GM18511 (cell line): ENCODE measurements at regions not wholly inside any gene's neighbourhood (a gene's known extent, or its start where the extent isn't known, plus 50 kb on each side); places are given as distances from the start of the nearest gene placed in this dataset.
A peak's percentile ranks its signal among the peaks of the same experiment; 100 is the strongest.

Source experiments
- ATAC-seq: cut with Tn5 transposase; IDR thresholded peaks from one replicate; pipeline ENCODE4 v1.9.1; 2021; ENCODE audit warnings: mild to moderate bottlenecking, moderate library complexity; ENCODE audit not compliant: unreplicated experiment

DNA sequence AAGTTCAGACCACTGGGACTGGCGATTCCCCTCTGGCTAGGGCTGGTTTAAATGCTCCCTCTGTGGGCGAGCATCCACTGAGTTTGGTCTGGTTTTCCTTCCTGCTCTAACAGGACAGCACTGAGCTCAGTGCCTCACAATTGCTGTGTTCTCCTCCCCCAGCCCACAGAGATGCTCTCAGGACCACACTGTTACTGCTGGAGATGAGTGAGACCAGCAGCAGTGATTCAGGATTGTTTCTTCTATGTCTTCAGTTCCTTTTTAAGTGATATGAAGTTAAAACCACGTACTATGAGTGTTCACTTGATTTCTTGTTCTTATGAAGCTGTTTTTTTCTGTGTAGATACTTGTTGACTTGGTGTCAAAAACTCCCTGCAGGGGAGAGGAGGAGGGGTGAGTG is 180.4 kb upstream of the COL8A1 start:
- no peak for ATAC-seq

DNA sequence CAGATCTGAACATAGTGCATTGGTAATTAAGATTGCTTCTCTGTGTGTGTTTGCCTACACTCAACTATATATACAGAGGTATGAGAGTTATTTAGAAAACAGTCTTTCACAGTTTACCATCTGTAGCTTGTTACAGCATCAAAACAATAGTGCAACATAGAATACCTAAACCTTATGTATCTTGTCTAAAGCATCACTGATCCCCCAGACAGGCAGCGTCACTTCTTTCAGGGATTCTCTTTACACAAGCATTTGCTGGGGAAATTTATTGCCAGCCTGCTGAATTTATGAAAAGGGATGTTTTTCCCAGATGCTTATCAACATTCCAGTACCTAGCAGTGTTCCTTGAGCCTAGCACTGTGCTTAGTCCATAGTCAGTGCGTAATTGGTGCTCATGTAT is 195.8 kb upstream of the COL8A1 start:
- no peak for ATAC-seq

DNA sequence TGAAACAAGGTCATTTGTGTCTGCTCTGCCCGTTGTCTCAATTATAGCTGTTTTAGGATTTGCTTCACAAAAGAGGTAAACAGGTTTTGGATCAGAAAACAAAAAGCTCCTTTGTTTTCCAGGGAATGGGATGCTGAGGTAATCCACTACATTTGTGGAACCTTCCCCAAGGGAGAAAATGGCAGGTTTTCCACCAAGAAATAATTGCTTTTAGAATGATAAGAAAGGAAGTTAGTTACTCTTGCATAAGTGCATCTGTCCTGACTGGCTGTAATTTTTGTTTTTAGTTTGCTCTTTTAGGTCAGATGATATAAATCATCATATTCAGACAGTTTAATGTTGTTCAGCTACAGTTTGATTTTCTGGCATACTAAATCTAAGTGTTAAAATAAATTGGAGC is 198.5 kb upstream of the COL8A1 start:
- ATAC-seq, result no peak

DNA sequence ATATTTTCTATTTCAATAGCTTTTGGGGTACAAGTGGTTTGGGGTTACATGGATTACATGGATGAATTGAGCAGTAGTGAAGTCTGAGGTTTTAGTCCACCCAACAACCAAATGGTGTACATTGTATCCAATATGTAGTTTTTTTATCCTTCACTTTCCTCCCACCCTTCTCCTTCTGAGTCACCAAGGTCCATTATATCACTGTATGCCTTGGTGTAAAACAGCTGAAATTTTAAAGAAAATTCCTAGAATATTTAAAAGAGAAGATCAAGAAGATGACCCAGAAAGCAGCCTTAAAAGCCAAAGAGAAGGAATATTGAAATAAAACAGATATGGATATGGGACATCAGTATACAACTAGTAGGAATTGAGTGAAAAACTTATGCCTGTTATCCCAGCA is 204.2 kb upstream of the COL8A1 start:
- no peak for ATAC-seq

DNA sequence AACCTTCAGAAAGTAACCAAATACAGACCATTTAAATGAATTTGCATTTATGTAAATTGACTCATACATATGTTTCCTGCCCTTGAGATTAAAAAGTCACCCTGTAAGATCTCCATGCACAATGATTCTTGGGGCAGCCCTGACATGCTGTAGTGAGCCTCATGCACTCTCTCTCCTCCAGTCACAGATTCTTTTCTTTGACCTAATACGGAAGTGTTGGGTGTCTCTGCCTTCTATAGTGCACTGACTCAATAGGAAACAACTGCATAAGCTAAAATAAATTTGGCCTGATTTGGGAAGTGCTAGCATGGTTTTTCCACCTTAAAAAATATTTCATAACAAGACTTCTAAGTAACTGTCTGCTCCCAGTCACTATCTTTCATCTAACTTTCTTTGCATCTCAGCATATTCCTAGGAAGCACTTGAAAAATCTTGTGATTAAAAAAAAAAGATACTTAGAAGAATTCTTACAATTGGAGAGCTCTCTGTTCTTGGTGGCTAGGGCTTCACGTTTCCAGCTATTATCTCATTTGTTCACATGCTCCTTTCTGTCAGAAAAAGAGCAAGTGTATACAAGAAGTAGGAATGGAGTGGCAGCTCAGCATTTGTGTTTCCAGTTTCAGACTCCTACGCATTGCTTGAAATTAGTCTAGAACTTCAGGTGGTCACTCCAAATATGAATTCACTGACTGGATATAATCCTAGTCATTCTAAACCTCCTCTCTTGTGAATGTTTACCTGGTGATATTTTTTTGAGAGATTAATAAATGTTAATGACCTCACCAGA is 207.9 kb upstream of the COL8A1 start:
- peak; percentile 66 for ATAC-seq

DNA sequence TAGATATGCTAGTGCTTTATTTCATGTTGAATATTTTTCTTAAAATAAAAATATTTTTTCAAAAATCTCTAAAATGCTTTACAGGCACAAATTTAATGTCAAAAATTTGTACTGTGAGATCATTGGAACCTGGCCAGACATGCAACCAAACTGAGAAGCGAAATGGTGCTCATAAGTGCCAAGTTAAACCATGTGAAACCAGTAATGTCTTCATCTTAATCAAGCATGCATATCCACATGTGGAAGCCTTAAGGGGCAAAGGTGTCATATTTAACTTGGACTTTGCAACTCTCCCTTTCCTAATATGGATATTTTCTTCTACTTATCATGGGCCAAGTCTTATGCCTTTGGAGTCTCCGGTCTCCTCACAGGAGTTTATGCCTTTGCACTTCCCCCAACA is 208.9 kb upstream of the COL8A1 start:
- no peak for ATAC-seq

DNA sequence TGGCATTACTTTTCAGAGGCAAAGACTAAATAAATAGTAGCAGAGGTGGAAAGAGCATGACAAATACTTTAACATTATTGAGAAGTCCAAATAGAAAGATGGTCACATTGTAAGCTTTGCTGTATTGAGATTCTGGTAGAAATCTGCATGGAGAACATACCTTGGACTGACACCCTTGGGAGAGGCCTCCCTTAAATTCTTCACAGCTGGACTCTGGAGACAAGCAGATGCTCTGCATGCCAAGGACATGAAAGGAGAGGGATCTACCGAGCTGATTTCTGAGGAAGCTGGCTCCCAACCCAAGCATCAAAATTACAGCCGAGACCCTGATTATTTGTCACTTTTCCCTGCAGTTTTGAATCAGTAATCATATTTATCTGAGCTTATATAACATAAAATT is 212.5 kb upstream of the COL8A1 start:
- ATAC-seq, result no peak

DNA sequence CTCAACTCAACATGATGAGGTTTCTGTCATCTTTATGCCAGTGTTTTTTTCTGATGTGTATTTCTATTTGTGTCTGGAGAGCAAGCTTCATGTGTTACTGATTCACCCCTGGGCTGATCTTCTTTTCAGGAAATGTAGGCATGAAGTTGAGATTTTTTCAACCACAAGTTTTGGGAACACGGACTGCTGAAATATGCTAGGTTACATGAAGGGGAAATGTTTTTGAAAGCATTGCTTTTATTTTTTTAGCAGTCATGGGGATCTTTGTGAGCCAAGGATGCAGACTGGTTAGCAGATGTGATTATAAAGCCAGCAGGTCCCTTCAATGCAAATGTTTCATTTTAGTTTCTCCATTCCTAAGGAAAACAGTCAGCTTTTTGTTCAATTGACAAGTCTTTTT is 219.3 kb upstream of the COL8A1 start:
- no peak for ATAC-seq

DNA sequence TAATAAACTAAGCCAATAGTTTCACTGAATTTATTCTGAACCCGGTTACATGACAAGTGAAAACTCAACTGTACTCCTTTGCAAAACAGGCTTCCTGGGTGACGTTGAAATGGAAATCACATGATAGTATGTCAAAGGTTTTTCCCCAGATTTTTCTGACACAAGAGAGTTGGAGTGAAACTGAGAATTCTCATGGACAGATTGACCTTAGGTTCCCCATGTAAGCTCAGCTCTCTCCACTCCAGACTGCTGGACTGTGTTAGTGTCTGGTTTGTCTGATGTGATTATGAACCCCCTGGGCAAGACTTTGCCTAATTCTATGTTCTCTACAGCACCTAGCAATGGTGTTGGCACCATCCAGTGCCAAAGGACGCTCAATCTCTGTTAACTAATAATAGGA is 219.7 kb upstream of the COL8A1 start:
- peak; percentile 78 for ATAC-seq

DNA sequence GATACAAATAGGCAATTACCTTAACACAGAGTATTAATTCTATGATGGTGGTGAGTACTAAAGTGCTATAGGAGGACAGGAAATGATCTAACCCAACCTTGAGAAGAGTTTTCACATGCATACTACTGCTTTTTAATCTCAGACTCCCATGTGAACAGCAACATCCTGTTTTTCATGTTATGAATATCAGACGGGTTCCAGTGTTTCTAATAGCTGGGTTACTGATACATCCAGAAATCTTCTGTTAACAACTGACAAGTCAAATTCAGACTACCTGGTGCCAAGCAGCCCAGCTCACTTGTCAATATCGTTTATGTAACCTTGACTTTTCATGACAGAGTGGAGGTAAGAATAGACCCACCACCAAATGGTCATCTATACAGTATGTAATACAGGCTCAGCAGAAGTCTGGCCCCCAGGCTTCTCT is 220.2 kb upstream of the COL8A1 start:
- peak; percentile 71 for ATAC-seq

DNA sequence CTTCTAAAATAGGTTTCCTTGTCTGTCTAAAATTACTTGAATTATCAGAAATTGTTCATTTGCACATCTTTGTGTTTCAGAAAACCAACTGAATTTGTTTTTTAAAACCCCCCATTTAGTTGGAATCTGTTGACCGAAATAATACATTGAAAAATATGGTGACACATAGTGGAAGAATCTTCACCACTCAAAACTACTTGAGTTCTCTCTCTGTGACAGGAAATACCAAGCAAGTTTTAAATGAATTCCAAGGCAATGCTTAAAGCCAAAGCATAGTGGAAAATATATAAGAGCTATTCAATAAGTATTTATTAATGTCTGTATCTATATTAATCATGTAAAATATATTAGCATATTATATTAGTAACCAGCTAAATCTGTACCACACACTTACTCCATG is 224.9 kb upstream of the COL8A1 start:
- ATAC-seq, result no peak

DNA sequence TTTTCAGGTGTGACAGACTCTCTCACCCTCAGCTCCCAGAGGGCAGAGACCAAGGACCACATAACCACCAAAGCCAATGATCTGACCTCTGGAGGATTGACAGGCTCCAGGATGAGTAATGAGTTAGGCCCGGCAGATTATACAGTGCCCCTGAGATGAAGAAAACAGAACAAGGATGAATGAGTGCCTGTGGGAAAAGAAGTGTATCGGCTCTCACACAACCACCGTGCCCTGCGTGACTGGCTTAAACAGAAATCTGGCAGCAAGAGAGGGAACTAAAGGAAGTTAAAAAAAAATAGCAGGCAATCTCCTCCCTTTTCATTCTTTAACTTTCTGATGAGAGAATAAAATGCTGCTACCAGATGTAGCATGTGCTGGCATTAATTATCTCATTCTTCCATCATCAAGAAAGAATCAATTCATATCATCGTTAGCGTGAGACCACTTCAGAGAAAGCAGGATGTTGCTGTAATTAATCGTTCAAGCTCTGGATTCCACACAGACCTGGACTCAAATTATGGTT is 227.5 kb upstream of the COL8A1 start:
- ATAC-seq, result peak; percentile 79

DNA sequence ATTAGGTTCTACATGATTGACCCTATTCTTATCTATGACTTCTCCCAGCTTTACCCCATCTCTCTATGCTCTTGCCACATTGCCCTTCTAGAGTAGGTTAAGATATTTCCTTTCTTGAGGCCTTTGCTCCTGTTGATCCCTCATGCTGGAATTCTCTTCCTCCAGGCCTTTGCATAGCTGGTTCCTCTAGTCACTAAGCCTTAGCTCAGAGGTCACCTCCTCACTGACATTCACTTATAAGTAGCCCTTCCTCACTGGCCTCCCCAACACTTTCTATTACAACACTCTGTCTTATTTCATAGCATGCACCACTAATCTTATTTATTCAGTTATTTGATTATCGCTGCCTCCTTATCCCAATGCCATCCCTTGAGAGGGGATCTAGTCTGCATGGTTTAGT is 228.4 kb upstream of the COL8A1 start:
- no peak for ATAC-seq

DNA sequence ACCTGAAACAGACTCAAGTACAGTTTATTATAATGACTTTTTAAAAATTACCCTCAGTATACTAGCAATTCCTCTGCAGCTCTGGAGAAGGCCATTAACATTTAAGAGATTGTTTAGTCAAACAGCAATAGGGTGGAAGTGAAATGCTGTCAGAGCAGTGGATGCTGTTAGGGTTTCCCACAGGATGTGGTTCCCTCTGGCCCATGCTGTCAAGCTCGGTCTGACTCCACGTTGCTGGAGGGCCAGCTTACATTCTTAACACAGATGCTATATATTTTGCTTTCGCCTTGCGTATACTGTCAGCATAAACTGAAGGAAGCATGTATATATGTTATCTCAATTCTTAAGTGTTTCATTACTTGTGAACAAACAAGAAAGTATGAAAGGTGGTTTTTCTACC is 231.1 kb upstream of the COL8A1 start:
- ATAC-seq, result peak; percentile 47

DNA sequence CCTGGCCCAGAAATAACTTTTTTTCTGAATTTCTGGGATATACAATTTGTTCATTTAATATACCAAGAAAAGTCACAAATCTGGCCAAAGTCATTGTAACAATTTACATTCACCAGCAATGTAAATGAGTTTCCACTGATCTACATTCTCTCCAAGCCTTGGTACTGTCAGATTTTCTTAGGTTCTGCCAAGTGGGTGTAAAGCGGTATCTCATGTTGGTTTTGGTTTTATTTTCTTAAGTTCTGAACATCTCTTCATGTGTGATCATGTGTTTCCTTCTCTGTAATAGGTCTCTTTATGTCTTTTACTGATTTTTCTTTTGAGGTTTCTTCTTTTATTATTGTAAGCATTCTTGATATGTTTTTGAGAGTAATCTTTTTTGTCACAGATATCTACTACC is 235.6 kb upstream of the COL8A1 start:
- ATAC-seq, result no peak

DNA sequence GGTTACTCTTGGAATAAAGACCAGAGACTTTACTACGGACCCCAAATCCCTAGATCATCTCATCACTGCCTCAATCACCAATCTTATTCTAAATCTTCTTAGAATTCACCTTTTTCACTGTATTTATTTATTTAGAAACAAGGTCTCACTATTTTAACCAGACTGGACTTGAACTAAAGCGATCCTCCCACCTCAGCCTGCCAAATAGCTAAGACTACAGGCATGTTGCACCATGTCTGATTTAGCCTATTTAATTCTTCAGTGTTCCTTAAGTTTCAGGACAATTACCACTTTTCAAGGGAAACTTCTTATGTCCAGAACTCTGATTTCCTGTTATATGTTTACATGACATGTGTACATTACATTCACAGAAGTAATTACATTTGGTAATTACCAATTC is 238.0 kb upstream of the COL8A1 start:
- no peak for ATAC-seq

DNA sequence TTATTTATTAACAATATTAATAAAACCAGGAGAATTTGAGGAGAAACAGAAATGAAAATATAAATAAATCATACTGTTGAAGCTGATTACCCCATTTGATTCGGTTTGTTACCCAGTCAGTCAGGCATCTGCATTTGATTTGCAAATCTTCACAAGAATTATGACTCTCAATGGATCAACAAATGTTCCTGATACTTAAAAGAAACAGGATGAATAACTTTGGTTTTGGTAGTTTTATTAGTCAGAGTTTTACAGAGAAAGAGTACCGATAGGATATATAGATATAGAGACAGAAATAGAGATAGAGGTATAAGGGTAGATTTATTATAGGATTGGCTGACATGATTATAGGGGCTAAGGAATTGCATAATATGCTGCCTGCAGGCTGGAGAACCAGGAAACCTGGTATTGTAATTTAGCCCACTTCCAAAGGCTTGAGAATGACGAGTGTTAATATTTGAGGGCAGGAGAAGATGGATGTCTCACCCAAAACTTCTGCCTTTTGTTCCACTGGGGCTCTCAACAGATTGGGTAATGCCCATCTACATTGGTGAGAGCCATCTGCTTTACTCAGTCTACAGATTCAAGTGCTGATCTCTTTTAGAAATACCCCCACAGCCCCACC is 241.6 kb upstream of the COL8A1 start:
- no peak for ATAC-seq

DNA sequence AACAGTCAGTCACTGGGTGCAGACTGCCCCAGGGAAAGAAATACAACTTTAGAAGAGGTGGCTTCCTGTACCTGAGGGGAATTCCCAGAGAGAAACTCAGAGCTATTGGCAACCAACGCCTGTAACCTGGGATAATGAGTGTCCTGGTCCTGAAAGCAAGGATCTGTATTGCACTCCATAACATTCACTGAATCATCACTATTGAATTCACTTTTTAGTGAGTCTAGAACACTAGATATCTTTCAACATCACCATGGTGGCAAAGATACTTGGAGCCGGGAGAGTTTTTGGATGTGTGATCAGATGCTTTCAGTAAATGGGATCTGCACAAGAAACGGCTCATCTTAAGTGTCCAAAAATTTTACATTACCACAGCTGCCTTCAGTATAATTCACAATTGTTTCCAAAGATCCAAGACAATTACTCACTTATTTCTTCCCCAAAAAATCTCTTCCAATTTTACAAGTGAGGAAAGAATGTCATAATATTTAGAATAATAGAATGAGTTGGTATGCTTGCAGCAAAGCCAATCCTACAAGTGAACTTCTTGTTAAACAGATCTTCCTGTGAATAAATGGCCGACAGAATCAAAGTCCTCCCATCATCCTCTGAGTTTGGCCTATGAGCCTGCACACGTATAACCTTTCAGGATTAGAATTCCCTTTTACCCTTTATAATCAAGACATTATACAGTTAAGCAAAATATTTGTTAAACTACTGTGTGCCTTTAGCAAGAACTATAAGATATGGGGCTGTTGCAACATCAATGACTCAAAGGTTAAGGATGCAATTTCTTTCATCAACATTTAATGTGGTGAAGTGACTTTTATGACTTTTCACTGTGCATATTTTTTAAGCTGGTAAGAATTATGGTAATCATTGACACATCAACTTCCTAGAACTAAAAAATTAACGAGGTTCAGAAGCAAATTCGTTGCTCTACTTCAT is 243.3 kb upstream of the COL8A1 start:
- ATAC-seq, result no peak

DNA sequence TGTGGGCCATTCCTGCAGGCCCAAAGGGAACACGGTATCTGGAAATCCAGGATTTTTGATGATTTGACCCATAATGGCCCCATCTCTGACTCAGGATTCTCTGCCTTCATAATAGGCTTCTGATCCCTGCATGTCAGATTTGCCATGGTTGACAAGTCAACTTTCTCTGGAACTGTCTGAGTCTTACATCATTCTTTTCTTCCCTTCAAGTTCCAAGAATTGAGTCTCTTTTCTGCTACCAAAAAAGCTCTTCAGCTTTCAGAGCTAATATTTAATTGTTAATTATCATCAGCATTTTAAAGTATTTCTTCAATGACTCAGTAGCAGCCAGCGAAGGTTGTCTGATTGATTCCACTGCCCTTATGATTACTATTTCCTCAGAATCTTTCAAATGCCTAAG is 244.4 kb upstream of the COL8A1 start:
- no peak for ATAC-seq

DNA sequence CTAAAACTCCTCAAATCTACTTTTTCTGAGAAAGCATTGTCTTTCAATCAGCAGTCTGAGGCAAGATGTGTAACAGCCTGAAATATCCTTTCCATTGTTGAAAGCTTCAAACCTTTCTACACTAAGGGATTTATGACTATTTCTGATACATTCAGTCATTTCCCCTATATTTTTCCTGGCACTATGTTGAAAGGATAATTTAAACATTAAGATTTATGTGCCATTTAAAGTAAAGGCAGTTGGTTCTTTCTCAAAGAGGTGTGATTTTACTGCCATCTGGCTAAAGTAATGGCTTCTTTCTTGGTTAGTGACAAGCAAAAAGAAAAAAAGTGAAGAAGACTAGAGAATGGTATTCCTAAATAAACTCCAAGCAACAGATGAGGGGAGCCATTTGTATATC is 249.6 kb upstream of the COL8A1 start:
- ATAC-seq, result no peak

DNA sequence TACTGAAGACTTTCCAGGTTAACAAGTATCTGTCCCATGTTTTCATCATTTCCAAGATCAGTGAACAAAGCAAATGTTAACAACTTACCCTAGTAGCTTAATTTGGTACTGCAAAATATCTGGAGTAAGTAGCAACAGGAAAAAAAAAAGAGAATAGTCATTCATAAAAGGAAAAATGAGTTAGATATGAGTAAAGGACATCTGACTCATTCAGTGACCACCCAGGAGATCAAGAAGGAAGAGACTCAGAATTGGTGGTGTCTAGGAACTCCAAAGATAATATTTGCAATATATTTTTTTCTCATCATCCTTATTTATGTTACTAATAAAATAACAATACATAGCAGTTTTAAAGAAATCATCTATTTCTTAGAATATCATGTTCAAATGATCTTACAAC is 253.8 kb upstream of the COL8A1 start:
- ATAC-seq, result no peak
